Heart left ventricle (tissue), 16 donors: ENCODE measurements at regions not wholly inside any gene's neighbourhood (a gene's known extent, or its start where the extent isn't known, plus 50 kb on each side); places are given as distances from the start of the nearest gene placed in this dataset.
"Not testable (repeated sequence)": the region's sequence is repeated elsewhere in the genome, so short reads cannot be mapped to it uniquely, and the experiment has no call there.

Source experiments
- ATAC-seq, 4 donors: fragments of 200-7000 bp; cut with Tn5 transposase; one replicate each; pipeline ENCODE4 v1.9.1; 2020 to 2022; ENCODE audit warnings: moderate library complexity in 4 of 4, mild to moderate bottlenecking in 3 of 4, moderate number of reproducible peaks in 1 of 4
- DNase-seq, 5 donors: peaks; one replicate each; pipeline ENCODE4 v3.0.0-alpha.2; 2020
- H3K27ac ChIP-seq, 12 donors: fragments of 200-600 bp; sonication (generic) in 4 of 12; one replicate each; pipeline versions ENCODE4 v1.5.0 to v1.8.0; 2016 to 2022; ENCODE audit warnings: mild to moderate bottlenecking in 2 of 12
- H3K27me3 ChIP-seq, 9 donors: fragments of 200-600 bp; sonication (generic) in 2 of 9; one replicate each; pipeline versions ENCODE4 v1.5.1 to v1.8.0; 2016 to 2022; ENCODE audit warnings: mild to moderate bottlenecking in 3 of 9
- H3K36me3 ChIP-seq, 9 donors: fragments of 200-600 bp; sonication (generic) in 2 of 9; one replicate each; pipeline versions ENCODE4 v1.5.0 to v1.8.0; 2018 to 2022; ENCODE audit warnings: mild to moderate bottlenecking in 2 of 9
- H3K4me1 ChIP-seq, 12 donors: fragments of 200-600 bp; sonication (generic) in 4 of 12; one replicate each; pipeline versions ENCODE4 v1.5.0 to v1.8.0; 2016 to 2022; ENCODE audit warnings: mild to moderate bottlenecking in 3 of 12
- H3K4me3 ChIP-seq, 12 donors: fragments of 200-600 bp; sonication (generic) in 4 of 12; one replicate each; pipeline versions ENCODE4 v1.5.0 to v1.8.0; 2017 to 2022; ENCODE audit warnings: mild to moderate bottlenecking in 9 of 12, moderate library complexity in 4 of 12
- H3K9me3 ChIP-seq, 12 donors: fragments of 200-600 bp; sonication (generic) in 4 of 12; one replicate each; pipeline versions ENCODE4 v1.5.0 to v1.8.0; 2016 to 2022; ENCODE audit warnings: mild to moderate bottlenecking in 1 of 12
- CTCF ChIP-seq, 12 donors: fragments of 200-600 bp; sonication (generic) in 4 of 12; IDR thresholded peaks; one replicate each; pipeline versions ENCODE4 v1.5.0 to v1.8.0; 2018 to 2022; ENCODE audit warnings: antibody characterized with exemption in 12 of 12, mild to moderate bottlenecking in 5 of 12
- POLR2A ChIP-seq, 2 donors: fragments of 450-650 bp; IDR thresholded peaks; one replicate each; pipeline ENCODE4 v1.6.1; 2017; ENCODE audit warnings: antibody characterized with exemption in 2 of 2, mild to moderate bottlenecking in 2 of 2, moderate library complexity in 2 of 2
- WGBS, 4 donors: extraction: QIAGEN DNeasy Blood & Tissue Kit in 2 of 4; methylation state at CpG; one replicate each; pipeline versions ENCODE4 v1.1.5 to v1.1.7; 2013 to 2018; 5-methylcytosine and 5-hydroxymethylcytosine counted together
- intact Hi-C, 10 donors: fragments of 100-400 bp; cut with DNase I; formaldehyde crosslinking; loops; one replicate each; pipeline versions ENCODE4 v1.11.1 to v1.14.2; 2022
- donor health status: ischemic (EF 13 %, LVEDD 7.1; RV severe dilation, severe dysfunction).
- donor health status: healthy with polysubstance abuse.
- donor health status: DM: no; HTN: yes; CAD: no.
- donor health status: DM: no; HTN: no; CAD: no.
- donor health status: ischemic (EF 25% LVEDD 6.9; RV normal size, moderate dysfunction).
- donor health status: ischemic (EF 25% LVEDD 5.7; RV mildly dilated, moderate dysfunction).
- donor health status: healthy.
- donor health status: DM: yes; HTN: yes; CAD: no.
- donor health status: ischemic (EF 35%, LVEDD 5.7; RV mildly dilated, moderate dysfunction).
- donor health status: nonischemic (EF 11% LVEDD 7.7; RV severe dilation, severe dysfunction).
- donor health status: DM: yes; HTN: yes; CAD: no.
- donor health status: PGD.
- donor health status: ischemic (EF 29% LVEDD 5.4; RV normal size, mild dysfunction).
- donor health status: nonischemic (EF 23%, LVEDD 6.1; RV moderate dilation, normal function).

- ATAC-seq (no peak), DNase-seq (no peak)
- TF ChIP-seq POLR2A (IDR thresholded peaks at IDR 0.05) (no peak), CTCF (IDR thresholded peaks at IDR 0.05) (no peak)
- intact Hi-C loops, result no loop called here
- Histone ChIP-seq H3K27ac (no peak overlapping the region), H3K9me3 (peaks cover 0 to 10% (median 0%) of the 10 kb centered on the region in 12 donors), H3K4me3 (no peak overlapping the region), H3K36me3 (no peaks in the 10 kb centered on the region), H3K27me3 (no peaks in the 10 kb centered on the region), H3K4me1 (no peaks in the 10 kb centered on the region)
- WGBS, 4 donors, result 51 to 61% (median 53%) methylated on average over 5 of the region's 5 CpGs
Measured at GRCh38 chr5:174491265-174491664, 233.1 kb upstream of the MSX2 start.

GRCh38 chr5:174491761-174492350 lies 232.5 kb upstream of the MSX2 start:
- intact Hi-C loops, result no loop called here

GRCh38 chr5:174493530-174493929 lies 230.9 kb upstream of the MSX2 start:
- TF ChIP-seq POLR2A (IDR thresholded peaks at IDR 0.05) (no peak), CTCF (IDR thresholded peaks at IDR 0.05) (no peak)
- ATAC-seq (no peak), DNase-seq (no peak)
- no peaks in the 10 kb centered on the region for H3K27me3 ChIP-seq
- 77 to 85% (median 80%) methylated on average over 7 of the region's 7 CpGs for WGBS, 4 donors
- H3K27ac ChIP-seq, result no peak overlapping the region
- H3K4me1 ChIP-seq, result no peaks in the 10 kb centered on the region
- H3K4me3 ChIP-seq, result no peak overlapping the region
- H3K36me3 ChIP-seq, result no peaks in the 10 kb centered on the region
- H3K9me3 ChIP-seq, result peaks cover 0 to 17% (median 7%) of the 10 kb centered on the region in 12 donors
- intact Hi-C loops, result no loop called here

More at GRCh38 chr5:174491761-174492350, 232.5 kb upstream of the MSX2 start:
- Histone ChIP-seq H3K36me3 (no peaks in the 10 kb centered on the region), H3K27ac (no peak overlapping the region), H3K9me3 (peaks cover 0 to 9% (median 0%) of the 10 kb centered on the region in 12 donors), H3K4me3 (no peak overlapping the region), H3K27me3 (no peaks in the 10 kb centered on the region), H3K4me1 (no peaks in the 10 kb centered on the region)
- no peak for ATAC-seq
- no peak for DNase-seq
- WGBS, 4 donors, result 64 to 78% (median 70%) methylated on average over 4 of the region's 4 CpGs
- TF ChIP-seq POLR2A (IDR thresholded peaks at IDR 0.05) (no peak), CTCF (IDR thresholded peaks at IDR 0.05) (no peak)

- ATAC-seq, intact Hi-C loops: not testable (repeated sequence)
- 75 to 82% (median 75%) methylated on average over 3 of the region's 3 CpGs for WGBS, 4 donors
Measured at GRCh38 chr5:174497939-174498338, 226.4 kb upstream of the MSX2 start.

GRCh38 chr5:174498575-174498974 lies 225.8 kb upstream of the MSX2 start:
- H3K4me1 ChIP-seq, H3K36me3 ChIP-seq, ATAC-seq, H3K27ac ChIP-seq, DNase-seq, H3K4me3 ChIP-seq, H3K27me3 ChIP-seq, intact Hi-C loops: not testable (repeated sequence)
- H3K9me3 ChIP-seq, result peaks cover 0 to 24% (median 7%) of the 10 kb centered on the region in 12 donors
- 62 to 84% (median 76%) methylated on average over 4 of the region's 4 CpGs for WGBS, 4 donors

More at GRCh38 chr5:174497939-174498338, 226.4 kb upstream of the MSX2 start:
- H3K27ac ChIP-seq, H3K27me3 ChIP-seq, H3K4me3 ChIP-seq, H3K36me3 ChIP-seq, DNase-seq, H3K4me1 ChIP-seq: not testable (repeated sequence)
- H3K9me3 ChIP-seq, result peaks cover 0 to 24% (median 7%) of the 10 kb centered on the region in 12 donors
